H1 (cell line): ENCODE measurements at regions not wholly inside any gene's neighbourhood (a gene's known extent, or its start where the extent isn't known, plus 50 kb on each side); places are given as distances from the start of the nearest gene placed in this dataset.

ENCODE experiments used
- CTCF ChIA-PET: fragments of 300-600 bp; sonication (Branson Sonifier 250); formaldehyde crosslinking; loops from one replicate; lab custom pipeline; 2021; ENCODE audit not compliant: partially characterized antibody; lab: Charles Lee
- POLR2A ChIA-PET: fragments of 300-600 bp; sonication (Branson Sonifier 250); formaldehyde crosslinking; loops from one replicate; lab custom pipeline; 2021; ENCODE audit warnings: inconsistent platforms; ENCODE audit not compliant: partially characterized antibody; lab: Charles Lee
- DNase-seq, 2 experiments: peaks; one replicate each; pipeline versions ENCODE4 v3.0.0 to v3.0.0-alpha.2; 2010 to 2022; ENCODE audit warnings: low spot score in 2 of 2, low read depth in 1 of 2, mixed read lengths in 1 of 2
- FAIRE-seq: peaks from 2 replicates; lab custom pipeline; 2011; peaks lifted over from hg19 to GRCh38; lab: Jason Lieb, UNC
- H2AFZ ChIP-seq: 2 replicates; pipeline ENCODE4 v1.8.1; 2012; ENCODE audit warnings: low read length, inconsistent platforms
- H2AK5ac ChIP-seq: 2 replicates; pipeline ENCODE4 v1.6.1; 2013; ENCODE audit warnings: low read depth, low read length
- H2BK120ac ChIP-seq: replicated peaks from 2 replicates; pipeline ENCODE3; 2013; ENCODE audit warnings: low read depth, low read length, inconsistent platforms
- H2BK12ac ChIP-seq: 2 replicates; pipeline ENCODE4 v1.6.1; 2013; ENCODE audit warnings: low read depth, low read length
- H2BK15ac ChIP-seq: 2 replicates; pipeline ENCODE4 v1.6.1; 2013; ENCODE audit warnings: low read length
- H2BK20ac ChIP-seq: 2 replicates; pipeline ENCODE4 v1.6.1; 2013; ENCODE audit warnings: low read length
- H2BK5ac ChIP-seq: 2 replicates; pipeline ENCODE4 v1.6.1; 2013; ENCODE audit warnings: low read depth, low read length
- H3K14ac ChIP-seq: 2 replicates; pipeline ENCODE4 v1.6.1; 2013; ENCODE audit warnings: inconsistent platforms; ENCODE audit not compliant: insufficient read length
- H3K18ac ChIP-seq: 2 replicates; pipeline ENCODE4 v1.6.1; 2013; ENCODE audit warnings: low read length; ENCODE audit errors: extremely low read depth
- H3K23ac ChIP-seq: 2 replicates; pipeline ENCODE4 v1.6.1; 2013; ENCODE audit warnings: inconsistent platforms; ENCODE audit not compliant: insufficient read length
- H3K23me2 ChIP-seq: 2 replicates; pipeline ENCODE4 v1.6.1; 2013; ENCODE audit warnings: low read depth, low read length
- H3K27ac ChIP-seq: 2 replicates; pipeline ENCODE4 v1.6.1; 2011; ENCODE audit warnings: low read depth, low read length, inconsistent platforms
- H3K27me3 ChIP-seq, 4 experiments: replicated peaks in 1 of 4; 1 replicate in 1 of 4; 2 replicates in 3 of 4; pipeline versions ENCODE4 v1.6.1 to v1.8.1; 2011 to 2013; ENCODE audit warnings: low read length in 3 of 4, mild to moderate bottlenecking in 3 of 4, inconsistent platforms in 2 of 4, mixed read lengths in 2 of 4, moderate library complexity in 1 of 4; ENCODE audit not compliant: control insufficient read depth in 3 of 4, insufficient read depth in 3 of 4; ENCODE audit errors: extremely low read depth in 1 of 4
- H3K36me3 ChIP-seq, 4 experiments: 2 replicates each; pipeline versions ENCODE4 v1.6.1 to v1.8.1; 2011 to 2013; ENCODE audit warnings: mild to moderate bottlenecking in 4 of 4, low read length in 3 of 4, moderate library complexity in 2 of 4, control low read depth in 1 of 4, inconsistent platforms in 1 of 4; ENCODE audit not compliant: insufficient read depth in 4 of 4, control insufficient read depth in 2 of 4
- H3K4ac ChIP-seq: replicated peaks from 2 replicates; pipeline ENCODE3; 2013; ENCODE audit warnings: low read length, low read depth, mixed read lengths, inconsistent platforms; ENCODE audit not compliant: insufficient read length
- H3K4me1 ChIP-seq, 4 experiments: replicated peaks in 1 of 4; 1 replicate in 1 of 4; 2 replicates in 3 of 4; pipeline versions ENCODE4 v1.6.1 to v1.8.1; 2011 to 2013; ENCODE audit warnings: low read length in 3 of 4, inconsistent platforms in 2 of 4, mixed read lengths in 1 of 4; ENCODE audit not compliant: insufficient read depth in 4 of 4, control insufficient read depth in 3 of 4
- H3K4me2 ChIP-seq, 2 experiments: 2 replicates each; pipeline versions ENCODE4 v1.6.1 to v1.8.1; 2011 to 2013; ENCODE audit warnings: low read depth in 2 of 2, low read length in 2 of 2, control low read depth in 1 of 2, inconsistent platforms in 1 of 2, mild to moderate bottlenecking in 1 of 2; ENCODE audit not compliant: insufficient read depth in 1 of 2
- H3K4me3 ChIP-seq, 4 experiments: fragments of 200-600, 300-600 bp in 1 of 4; sonication (generic), shearing (Covaris generic), sonication (Bioruptor Twin) in 1 of 4; 2 replicates each; pipeline versions ENCODE4 v1.5.1 to v1.8.1; 2011 to 2016; ENCODE audit warnings: low read length in 4 of 4, low read depth in 3 of 4, control low read depth in 2 of 4, inconsistent platforms in 2 of 4, mild to moderate bottlenecking in 2 of 4, mixed read lengths in 1 of 4, moderate library complexity in 1 of 4; ENCODE audit not compliant: insufficient read depth in 2 of 4; ENCODE audit errors: extremely low read depth in 1 of 4
- H3K56ac ChIP-seq: replicated peaks from 2 replicates; pipeline ENCODE3; 2013; ENCODE audit warnings: low read depth, mild to moderate bottlenecking, mixed read lengths, low read length, inconsistent platforms; ENCODE audit not compliant: insufficient read length
- H3K79me1 ChIP-seq: 2 replicates; pipeline ENCODE4 v1.6.1; 2013; ENCODE audit warnings: low read depth, low read length, control low read depth
- H3K79me2 ChIP-seq, 2 experiments: 2 replicates each; pipeline versions ENCODE4 v1.6.1 to v1.8.1; 2012 to 2013; ENCODE audit warnings: low read length in 2 of 2, mild to moderate bottlenecking in 2 of 2, inconsistent platforms in 1 of 2; ENCODE audit not compliant: insufficient read depth in 2 of 2, control insufficient read depth in 1 of 2
- H3K9ac ChIP-seq, 4 experiments: replicated peaks in 1 of 4; 1 replicate in 1 of 4; 2 replicates in 3 of 4; pipeline versions ENCODE4 v1.6.1 to v1.8.1; 2011 to 2013; ENCODE audit warnings: low read depth in 3 of 4, low read length in 3 of 4, control low read depth in 2 of 4, mild to moderate bottlenecking in 2 of 4, moderate library complexity in 2 of 4, inconsistent platforms in 1 of 4; ENCODE audit errors: extremely low read depth in 1 of 4
- H3K9me3 ChIP-seq, 2 experiments: 2 replicates each; pipeline versions ENCODE4 v1.6.1 to v1.8.1; 2012 to 2013; ENCODE audit warnings: mild to moderate bottlenecking in 2 of 2, moderate library complexity in 2 of 2, control low read depth in 1 of 2, inconsistent platforms in 1 of 2, low read depth in 1 of 2, low read length in 1 of 2, mixed read lengths in 1 of 2; ENCODE audit not compliant: insufficient read depth in 2 of 2
- H4K20me1 ChIP-seq, 2 experiments: replicated peaks in 1 of 2; 2 replicates each; pipeline versions ENCODE3 to v1.8.1; 2011 to 2013; ENCODE audit warnings: inconsistent platforms in 2 of 2, low read length in 2 of 2, mild to moderate bottlenecking in 1 of 2; ENCODE audit not compliant: insufficient read depth in 2 of 2, control insufficient read depth in 1 of 2
- H4K5ac ChIP-seq: 2 replicates; pipeline ENCODE4 v1.6.1; 2013; ENCODE audit warnings: low read length, low read depth, mixed read lengths, inconsistent platforms; ENCODE audit not compliant: insufficient read length
- H4K8ac ChIP-seq: 2 replicates; pipeline ENCODE4 v1.8.0; 2013; ENCODE audit warnings: mild to moderate bottlenecking, moderate library complexity, low read length, inconsistent platforms; ENCODE audit not compliant: insufficient read depth; ENCODE audit errors: extremely low read depth
- H4K91ac ChIP-seq: replicated peaks from 2 replicates; pipeline ENCODE3; 2013; ENCODE audit warnings: low read length, mixed read lengths, inconsistent platforms; ENCODE audit not compliant: insufficient read length
- HDAC6 ChIP-seq: IDR thresholded peaks from one replicate; pipeline ENCODE4 v1.7.1; 2012; ENCODE audit warnings: low read depth, mild to moderate bottlenecking, inconsistent platforms, low read length, moderate library complexity
- SUZ12 ChIP-seq: fragments of 200-600 bp; sonication (generic); IDR thresholded peaks from 2 replicates; pipeline ENCODE4 v1.6.1; 2012; ENCODE audit warnings: mild to moderate bottlenecking, inconsistent platforms, low read length, moderate library complexity, mixed read lengths
- TAF7 ChIP-seq: optimal IDR thresholded peaks from 2 replicates; pipeline ENCODE3; 2011; ENCODE audit warnings: low read depth, mild to moderate bottlenecking, inconsistent platforms, low read length, moderate library complexity, borderline replicate concordance
- WGBS, 2 experiments: shearing (Covaris generic) in 1 of 2; methylation state at CpG; one replicate each; pipeline versions ENCODE4 v1.1.6 to v1.1.7; 2013 to 2015; ENCODE audit warnings: low lambda C conversion rate in 2 of 2, mixed read lengths in 2 of 2, inconsistent platforms in 1 of 2, low coverage in 1 of 2, missing lambda C conversion rate in 1 of 2; ENCODE audit not compliant: insufficient replicate concordance in 2 of 2, insufficient coverage in 1 of 2, insufficient read length in 1 of 2; ENCODE audit errors: extremely low coverage in 1 of 2, missing lambda C conversion rate in 1 of 2; 5-methylcytosine and 5-hydroxymethylcytosine counted together

DNA sequence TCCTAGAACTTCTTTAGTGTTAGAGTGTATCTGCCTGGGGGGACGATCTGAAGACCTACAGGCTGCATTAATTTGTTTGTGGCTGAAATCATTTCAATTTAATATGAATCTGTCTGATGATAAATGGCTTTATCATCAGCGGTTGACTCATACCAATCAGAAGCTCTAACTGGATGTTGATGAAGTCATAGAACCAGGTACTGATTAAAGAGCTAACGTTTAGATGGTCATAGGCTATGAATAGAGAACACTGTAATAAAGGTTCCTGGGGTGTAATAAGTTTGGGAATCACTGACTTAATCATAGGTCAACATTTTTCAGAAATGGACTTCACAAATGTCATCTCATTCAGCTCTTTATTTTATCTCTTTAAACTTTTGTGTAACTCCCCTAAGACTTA, 329.9 kb downstream of the MSX2 start:
- no peak overlapping the region for H2BK15ac ChIP-seq
- H3K23me2 ChIP-seq, result no peaks in the 10 kb centered on the region
- no peaks in the 10 kb centered on the region for H3K36me3 ChIP-seq
- no peak overlapping the region for H2BK120ac ChIP-seq
- no peak for FAIRE-seq
- H3K4me2 ChIP-seq, result no peak overlapping the region
- H2BK12ac ChIP-seq, result no peak overlapping the region
- H2AK5ac ChIP-seq, result no peak overlapping the region
- 89% methylated on average over 3 of the region's 3 CpGs; no CpG with 5 or more reads in 1 of the 2 experiments for WGBS, 2 experiments
- no peak overlapping the region for H4K91ac ChIP-seq
- no peak overlapping the region for H2AFZ ChIP-seq
- H4K20me1 ChIP-seq, result no peaks in the 10 kb centered on the region
- no peak overlapping the region for H2BK5ac ChIP-seq
- no peaks in the 10 kb centered on the region; a peak in 1 of 7 replicates for H3K27me3 ChIP-seq
- H3K79me2 ChIP-seq, result no peaks in the 10 kb centered on the region
- H3K23ac ChIP-seq, result no peak overlapping the region
- DNase-seq, result no peak
- H4K8ac ChIP-seq, result no peak overlapping the region
- H3K79me1 ChIP-seq, result no peaks in the 10 kb centered on the region
- CTCF ChIA-PET, result interaction anchor here (1.3 kb wide), 1 partner anchor 18 kb away, joined by 3 read pairs; no protein-coding TSS in a partner anchor
- no peak overlapping the region for H3K18ac ChIP-seq
- H3K27ac ChIP-seq, result no peak overlapping the region
- no peak overlapping the region for H3K14ac ChIP-seq
- H3K56ac ChIP-seq, result no peak overlapping the region
- peaks cover 0 to 1% (median 0%) of the 10 kb centered on the region in 4 experiments; a peak in 1 of 7 replicates for H3K4me1 ChIP-seq
- H3K9me3 ChIP-seq, result no peaks in the 10 kb centered on the region
- POLR2A ChIA-PET, result no interaction called here
- no peak overlapping the region for H3K4me3 ChIP-seq
- no peak overlapping the region for H3K4ac ChIP-seq
- no peak overlapping the region for H3K9ac ChIP-seq
- no peak overlapping the region for H2BK20ac ChIP-seq
- no peak overlapping the region for H4K5ac ChIP-seq
- no peak for TF ChIP-seq TAF7
- no peak for TF ChIP-seq HDAC6
- no peak for TF ChIP-seq SUZ12
